ENCODE measurements at regions not wholly inside any gene's neighbourhood (a gene's known extent, or its start where the extent isn't known, plus 50 kb on each side); places are given as distances from the start of the nearest gene placed in this dataset.

DNA sequence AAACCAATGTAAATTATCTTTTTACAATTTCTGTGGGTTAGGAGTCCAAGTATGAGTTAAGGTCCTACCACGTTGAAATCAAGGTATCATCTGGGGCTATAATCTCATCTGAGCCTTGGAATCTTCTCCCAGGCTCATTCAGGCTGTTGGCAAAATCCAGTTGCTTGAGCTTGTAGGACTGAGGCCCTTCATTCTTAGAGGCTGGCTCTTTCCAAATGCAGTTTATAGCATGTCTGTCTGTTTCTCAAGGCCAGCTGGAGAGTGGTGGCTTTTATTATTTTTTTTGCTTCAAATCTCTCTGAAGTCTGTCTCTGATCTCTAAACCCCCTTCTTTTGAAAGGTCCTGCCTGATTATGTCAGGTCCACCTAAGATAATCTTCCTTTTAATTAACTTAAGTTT is 177.2 kb upstream of the ASCC3 start:
- TF ChIP-seq, protein P1, sequence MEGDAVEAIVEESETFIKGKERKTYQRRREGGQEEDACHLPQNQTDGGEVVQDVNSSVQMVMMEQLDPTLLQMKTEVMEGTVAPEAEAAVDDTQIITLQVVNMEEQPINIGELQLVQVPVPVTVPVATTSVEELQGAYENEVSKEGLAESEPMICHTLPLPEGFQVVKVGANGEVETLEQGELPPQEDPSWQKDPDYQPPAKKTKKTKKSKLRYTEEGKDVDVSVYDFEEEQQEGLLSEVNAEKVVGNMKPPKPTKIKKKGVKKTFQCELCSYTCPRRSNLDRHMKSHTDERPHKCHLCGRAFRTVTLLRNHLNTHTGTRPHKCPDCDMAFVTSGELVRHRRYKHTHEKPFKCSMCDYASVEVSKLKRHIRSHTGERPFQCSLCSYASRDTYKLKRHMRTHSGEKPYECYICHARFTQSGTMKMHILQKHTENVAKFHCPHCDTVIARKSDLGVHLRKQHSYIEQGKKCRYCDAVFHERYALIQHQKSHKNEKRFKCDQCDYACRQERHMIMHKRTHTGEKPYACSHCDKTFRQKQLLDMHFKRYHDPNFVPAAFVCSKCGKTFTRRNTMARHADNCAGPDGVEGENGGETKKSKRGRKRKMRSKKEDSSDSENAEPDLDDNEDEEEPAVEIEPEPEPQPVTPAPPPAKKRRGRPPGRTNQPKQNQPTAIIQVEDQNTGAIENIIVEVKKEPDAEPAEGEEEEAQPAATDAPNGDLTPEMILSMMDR (conservative IDR thresholded peaks at IDR 0.05; ENCODE audit: low read depth in 2 of 2) = no peak
- TF ChIP-seq POLR2AphosphoS5 (IDR thresholded peaks at IDR 0.05; ENCODE audit: low read depth) (no peak), EZH2 (IDR thresholded peaks at IDR 0.05; ENCODE audit: low read depth, unreplicated experiment) (no peak), EZH2phosphoT487 (IDR thresholded peaks at IDR 0.05; ENCODE audit: unreplicated experiment) (no peak), JUNB (IDR thresholded peaks at IDR 0.05; ENCODE audit: unreplicated experiment) (no peak), CREB1 (CRISPR knock-in tag; IDR thresholded peaks at IDR 0.05; ENCODE audit: low read depth) (no peak)
- TF ChIP-seq, protein P2, sequence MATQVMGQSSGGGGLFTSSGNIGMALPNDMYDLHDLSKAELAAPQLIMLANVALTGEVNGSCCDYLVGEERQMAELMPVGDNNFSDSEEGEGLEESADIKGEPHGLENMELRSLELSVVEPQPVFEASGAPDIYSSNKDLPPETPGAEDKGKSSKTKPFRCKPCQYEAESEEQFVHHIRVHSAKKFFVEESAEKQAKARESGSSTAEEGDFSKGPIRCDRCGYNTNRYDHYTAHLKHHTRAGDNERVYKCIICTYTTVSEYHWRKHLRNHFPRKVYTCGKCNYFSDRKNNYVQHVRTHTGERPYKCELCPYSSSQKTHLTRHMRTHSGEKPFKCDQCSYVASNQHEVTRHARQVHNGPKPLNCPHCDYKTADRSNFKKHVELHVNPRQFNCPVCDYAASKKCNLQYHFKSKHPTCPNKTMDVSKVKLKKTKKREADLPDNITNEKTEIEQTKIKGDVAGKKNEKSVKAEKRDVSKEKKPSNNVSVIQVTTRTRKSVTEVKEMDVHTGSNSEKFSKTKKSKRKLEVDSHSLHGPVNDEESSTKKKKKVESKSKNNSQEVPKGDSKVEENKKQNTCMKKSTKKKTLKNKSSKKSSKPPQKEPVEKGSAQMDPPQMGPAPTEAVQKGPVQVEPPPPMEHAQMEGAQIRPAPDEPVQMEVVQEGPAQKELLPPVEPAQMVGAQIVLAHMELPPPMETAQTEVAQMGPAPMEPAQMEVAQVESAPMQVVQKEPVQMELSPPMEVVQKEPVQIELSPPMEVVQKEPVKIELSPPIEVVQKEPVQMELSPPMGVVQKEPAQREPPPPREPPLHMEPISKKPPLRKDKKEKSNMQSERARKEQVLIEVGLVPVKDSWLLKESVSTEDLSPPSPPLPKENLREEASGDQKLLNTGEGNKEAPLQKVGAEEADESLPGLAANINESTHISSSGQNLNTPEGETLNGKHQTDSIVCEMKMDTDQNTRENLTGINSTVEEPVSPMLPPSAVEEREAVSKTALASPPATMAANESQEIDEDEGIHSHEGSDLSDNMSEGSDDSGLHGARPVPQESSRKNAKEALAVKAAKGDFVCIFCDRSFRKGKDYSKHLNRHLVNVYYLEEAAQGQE (IDR thresholded peaks at IDR 0.05; ENCODE audit: unreplicated experiment) = no peak
- TF ChIP-seq, protein P3, sequence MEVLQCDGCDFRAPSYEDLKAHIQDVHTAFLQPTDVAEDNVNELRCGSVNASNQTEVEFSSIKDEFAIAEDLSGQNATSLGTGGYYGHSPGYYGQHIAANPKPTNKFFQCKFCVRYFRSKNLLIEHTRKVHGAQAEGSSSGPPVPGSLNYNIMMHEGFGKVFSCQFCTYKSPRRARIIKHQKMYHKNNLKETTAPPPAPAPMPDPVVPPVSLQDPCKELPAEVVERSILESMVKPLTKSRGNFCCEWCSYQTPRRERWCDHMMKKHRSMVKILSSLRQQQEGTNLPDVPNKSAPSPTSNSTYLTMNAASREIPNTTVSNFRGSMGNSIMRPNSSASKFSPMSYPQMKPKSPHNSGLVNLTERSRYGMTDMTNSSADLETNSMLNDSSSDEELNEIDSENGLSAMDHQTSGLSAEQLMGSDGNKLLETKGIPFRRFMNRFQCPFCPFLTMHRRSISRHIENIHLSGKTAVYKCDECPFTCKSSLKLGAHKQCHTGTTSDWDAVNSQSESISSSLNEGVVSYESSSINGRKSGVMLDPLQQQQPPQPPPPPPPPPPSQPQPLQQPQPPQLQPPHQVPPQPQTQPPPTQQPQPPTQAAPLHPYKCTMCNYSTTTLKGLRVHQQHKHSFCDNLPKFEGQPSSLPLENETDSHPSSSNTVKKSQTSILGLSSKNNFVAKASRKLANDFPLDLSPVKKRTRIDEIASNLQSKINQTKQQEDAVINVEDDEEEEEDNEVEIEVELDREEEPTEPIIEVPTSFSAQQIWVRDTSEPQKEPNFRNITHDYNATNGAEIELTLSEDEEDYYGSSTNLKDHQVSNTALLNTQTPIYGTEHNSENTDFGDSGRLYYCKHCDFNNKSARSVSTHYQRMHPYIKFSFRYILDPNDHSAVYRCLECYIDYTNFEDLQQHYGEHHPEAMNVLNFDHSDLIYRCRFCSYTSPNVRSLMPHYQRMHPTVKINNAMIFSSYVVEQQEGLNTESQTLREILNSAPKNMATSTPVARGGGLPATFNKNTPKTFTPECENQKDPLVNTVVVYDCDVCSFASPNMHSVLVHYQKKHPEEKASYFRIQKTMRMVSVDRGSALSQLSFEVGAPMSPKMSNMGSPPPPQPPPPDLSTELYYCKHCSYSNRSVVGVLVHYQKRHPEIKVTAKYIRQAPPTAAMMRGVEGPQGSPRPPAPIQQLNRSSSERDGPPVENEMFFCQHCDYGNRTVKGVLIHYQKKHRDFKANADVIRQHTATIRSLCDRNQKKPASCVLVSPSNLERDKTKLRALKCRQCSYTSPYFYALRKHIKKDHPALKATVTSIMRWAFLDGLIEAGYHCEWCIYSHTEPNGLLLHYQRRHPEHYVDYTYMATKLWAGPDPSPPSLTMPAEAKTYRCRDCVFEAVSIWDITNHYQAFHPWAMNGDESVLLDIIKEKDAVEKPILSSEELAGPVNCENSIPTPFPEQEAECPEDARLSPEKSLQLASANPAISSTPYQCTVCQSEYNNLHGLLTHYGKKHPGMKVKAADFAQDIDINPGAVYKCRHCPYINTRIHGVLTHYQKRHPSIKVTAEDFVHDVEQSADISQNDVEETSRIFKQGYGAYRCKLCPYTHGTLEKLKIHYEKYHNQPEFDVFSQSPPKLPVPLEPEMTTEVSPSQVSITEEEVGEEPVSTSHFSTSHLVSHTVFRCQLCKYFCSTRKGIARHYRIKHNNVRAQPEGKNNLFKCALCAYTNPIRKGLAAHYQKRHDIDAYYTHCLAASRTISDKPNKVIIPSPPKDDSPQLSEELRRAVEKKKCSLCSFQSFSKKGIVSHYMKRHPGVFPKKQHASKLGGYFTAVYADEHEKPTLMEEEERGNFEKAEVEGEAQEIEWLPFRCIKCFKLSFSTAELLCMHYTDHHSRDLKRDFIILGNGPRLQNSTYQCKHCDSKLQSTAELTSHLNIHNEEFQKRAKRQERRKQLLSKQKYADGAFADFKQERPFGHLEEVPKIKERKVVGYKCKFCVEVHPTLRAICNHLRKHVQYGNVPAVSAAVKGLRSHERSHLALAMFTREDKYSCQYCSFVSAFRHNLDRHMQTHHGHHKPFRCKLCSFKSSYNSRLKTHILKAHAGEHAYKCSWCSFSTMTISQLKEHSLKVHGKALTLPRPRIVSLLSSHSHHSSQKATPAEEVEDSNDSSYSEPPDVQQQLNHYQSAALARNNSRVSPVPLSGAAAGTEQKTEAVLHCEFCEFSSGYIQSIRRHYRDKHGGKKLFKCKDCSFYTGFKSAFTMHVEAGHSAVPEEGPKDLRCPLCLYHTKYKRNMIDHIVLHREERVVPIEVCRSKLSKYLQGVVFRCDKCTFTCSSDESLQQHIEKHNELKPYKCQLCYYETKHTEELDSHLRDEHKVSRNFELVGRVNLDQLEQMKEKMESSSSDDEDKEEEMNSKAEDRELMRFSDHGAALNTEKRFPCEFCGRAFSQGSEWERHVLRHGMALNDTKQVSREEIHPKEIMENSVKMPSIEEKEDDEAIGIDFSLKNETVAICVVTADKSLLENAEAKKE (CRISPR knock-in tag; IDR thresholded peaks at IDR 0.05) = no peak
